SK-N-SH treated with all-trans-retinoic acid at 6 μM for 48 hours (cell line): ENCODE measurements at regions not wholly inside any gene's neighbourhood (a gene's known extent, or its start where the extent isn't known, plus 50 kb on each side); places are given as distances from the start of the nearest gene placed in this dataset.

Experiments used
- ATAC-seq: fragments of 200-7000 bp; cut with Tn5 transposase; 3 replicates; pipeline ENCODE4 v1.9.1; 2020; ENCODE audit warnings: mild to moderate bottlenecking, moderate library complexity
- BACH2 ChIP-seq: fragments of 250-450 bp; sonication (Bioruptor Pico); IDR thresholded peaks from 2 replicates; pipeline ENCODE4 v1.9.0; 2021; ENCODE audit warnings: mild to moderate bottlenecking, borderline replicate concordance
- CREB5 ChIP-seq: fragments of 250-450 bp; sonication (Bioruptor Pico); IDR thresholded peaks from 2 replicates; pipeline ENCODE4 v1.5.1; 2020; ENCODE audit warnings: low read depth, mild to moderate bottlenecking, moderate library complexity
- CSRNP3 ChIP-seq: fragments of 250-450 bp; sonication (Bioruptor Pico); IDR thresholded peaks from 2 replicates; pipeline ENCODE4 v1.5.1; 2021; ENCODE audit warnings: mild to moderate bottlenecking, moderate library complexity
- ESRRG ChIP-seq: fragments of 250-450 bp; sonication (Bioruptor Pico); IDR thresholded peaks from 2 replicates; pipeline ENCODE4 v1.6.1; 2021; ENCODE audit warnings: mild to moderate bottlenecking
- GLIS3 ChIP-seq: fragments of 250-450 bp; sonication (Bioruptor Pico); IDR thresholded peaks from 2 replicates; pipeline ENCODE4 v1.5.0; 2020; ENCODE audit warnings: mild to moderate bottlenecking, moderate library complexity
- ISL1 ChIP-seq: fragments of 250-450 bp; sonication (Bioruptor Pico); IDR thresholded peaks from 2 replicates; pipeline ENCODE4 v2.1.2; 2022; ENCODE audit warnings: mild to moderate bottlenecking, moderate library complexity
- OSR1 ChIP-seq: fragments of 250-450 bp; sonication (Bioruptor Pico); IDR thresholded peaks from 2 replicates; pipeline ENCODE4 v1.8.0; 2022; ENCODE audit warnings: moderate library complexity, mild to moderate bottlenecking, inconsistent platforms
- POU6F1 ChIP-seq: fragments of 250-450 bp; sonication (Bioruptor Pico); IDR thresholded peaks from 2 replicates; pipeline ENCODE4 v1.8.0; 2021; ENCODE audit warnings: low read depth, mild to moderate bottlenecking, moderate library complexity, borderline replicate concordance
- PPARA ChIP-seq: fragments of 250-450 bp; sonication (Bioruptor Pico); IDR thresholded peaks from 2 replicates; pipeline ENCODE4 v1.5.0; 2020; ENCODE audit warnings: mild to moderate bottlenecking, borderline replicate concordance
- RARB ChIP-seq: fragments of 250-450 bp; sonication (Bioruptor Pico); IDR thresholded peaks from 2 replicates; pipeline ENCODE4 v1.8.0; 2021; ENCODE audit warnings: mild to moderate bottlenecking, moderate library complexity
- SNAI2 ChIP-seq: fragments of 250-450 bp; sonication (Bioruptor Pico); IDR thresholded peaks from 2 replicates; pipeline ENCODE4 v1.5.0; 2020; ENCODE audit warnings: mild to moderate bottlenecking, moderate library complexity
- TOX ChIP-seq: fragments of 250-450 bp; sonication (Bioruptor Pico); IDR thresholded peaks from 2 replicates; pipeline ENCODE4 v1.8.0; 2021; ENCODE audit warnings: mild to moderate bottlenecking, moderate library complexity, borderline replicate concordance
- TSHZ2 ChIP-seq: fragments of 250-450 bp; sonication (Bioruptor Pico); IDR thresholded peaks from 2 replicates; pipeline ENCODE4 v1.5.0; 2020; ENCODE audit warnings: mild to moderate bottlenecking, moderate library complexity
- ZC3H10 ChIP-seq: fragments of 250-450 bp; sonication (Bioruptor Pico); IDR thresholded peaks from 2 replicates; pipeline ENCODE4 v1.5.1; 2021; ENCODE audit warnings: mild to moderate bottlenecking, moderate library complexity
- ZFP3 ChIP-seq: fragments of 250-450 bp; sonication (Bioruptor Pico); IDR thresholded peaks from 2 replicates; pipeline ENCODE4 v1.5.0; 2020; ENCODE audit warnings: mild to moderate bottlenecking, moderate library complexity
- ZFP30 ChIP-seq: fragments of 450-650 bp; formaldehyde crosslinking; IDR thresholded peaks from 2 replicates; pipeline ENCODE4 v1.5.0; 2022; ENCODE audit warnings: mild to moderate bottlenecking, moderate library complexity
- ZNF565 ChIP-seq: fragments of 450-650 bp; formaldehyde crosslinking; conservative IDR thresholded peaks from 2 replicates; pipeline ENCODE4 v1.5.0; 2020; ENCODE audit warnings: low read depth, mild to moderate bottlenecking, moderate library complexity
- ZNF70 ChIP-seq: fragments of 450-650 bp; formaldehyde crosslinking; IDR thresholded peaks from 2 replicates; pipeline ENCODE4 v1.5.0; 2020; ENCODE audit warnings: mild to moderate bottlenecking, moderate library complexity
- ZNF8 ChIP-seq: fragments of 450-650 bp; formaldehyde crosslinking; IDR thresholded peaks from 2 replicates; pipeline ENCODE4 v1.5.0; 2020; ENCODE audit warnings: mild to moderate bottlenecking, moderate library complexity

GRCh38 chr21:25513810-25514209, 93.5 kb downstream of the MRPL39 start:
- no peak for ATAC-seq
- TF ChIP-seq ZC3H10 (CRISPR knock-in tag) (no peak), SNAI2 (no peak), ZFP30 (CRISPR knock-in tag) (no peak), ESRRG (CRISPR knock-in tag) (no peak), RARB (CRISPR knock-in tag) (no peak), ZNF8 (no peak), BACH2 (no peak), CSRNP3 (no peak), PPARA (CRISPR knock-in tag) (no peak)

- no peak for TF ChIP-seq ZC3H10 (CRISPR knock-in tag)
- TF ChIP-seq ZNF70 (CRISPR knock-in tag): no peak
Measured at GRCh38 chr21:25512095-25513081, 94.9 kb downstream of the MRPL39 start.

GRCh38 chr21:25509862-25510261, 97.4 kb downstream of the MRPL39 start:
- TF ChIP-seq ISL1 (CRISPR knock-in tag) (no peak), ZNF70 (CRISPR knock-in tag) (no peak), ZNF565 (CRISPR knock-in tag) (no peak), RARB (CRISPR knock-in tag) (no peak), TOX (no peak), ZNF8 (no peak), ZFP30 (CRISPR knock-in tag) (no peak), OSR1 (CRISPR knock-in tag) (no peak), ZC3H10 (CRISPR knock-in tag) (no peak), CREB5 (CRISPR knock-in tag) (no peak), BACH2 (no peak), GLIS3 (no peak), ESRRG (CRISPR knock-in tag) (no peak), POU6F1 (CRISPR knock-in tag) (no peak), TSHZ2 (CRISPR knock-in tag) (no peak), PPARA (CRISPR knock-in tag) (no peak), SNAI2 (no peak)
- ATAC-seq: no peak

More at GRCh38 chr21:25512095-25513081, 94.9 kb downstream of the MRPL39 start:
- ATAC-seq: no peak

GRCh38 chr21:25508364-25508763, 98.9 kb downstream of the MRPL39 start:
- TF ChIP-seq RARB (CRISPR knock-in tag) (no peak), ZFP3 (CRISPR knock-in tag) (no peak), ZFP30 (CRISPR knock-in tag) (no peak), GLIS3 (no peak), ESRRG (CRISPR knock-in tag) (no peak), ZNF565 (CRISPR knock-in tag) (no peak)
- ATAC-seq: no peak
